ENCODE measurements at regions not wholly inside any gene's neighbourhood (a gene's known extent, or its start where the extent isn't known, plus 50 kb on each side); places are given as distances from the start of the nearest gene placed in this dataset.
"Not testable (repeated sequence)": the region's sequence is repeated elsewhere in the genome, so short reads cannot be mapped to it uniquely, and the experiment has no call there.

GRCh38 chr5:118520771-118521415 is 467.5 kb downstream of the DTWD2 start:
- intact Hi-C loops (cut with DNase I) = no loop called here
- DNase-seq (ENCODE audit: low spot score) = no peak

GRCh38 chr5:118519466-118519865 is 468.9 kb downstream of the DTWD2 start:
- intact Hi-C loops (cut with DNase I) = no loop called here
- no peak for DNase-seq (ENCODE audit: low spot score)

GRCh38 chr5:118518720-118519119 is 469.6 kb downstream of the DTWD2 start:
- DNase-seq (ENCODE audit: low spot score) = no peak
- intact Hi-C loops (cut with DNase I) = no loop called here

DNA sequence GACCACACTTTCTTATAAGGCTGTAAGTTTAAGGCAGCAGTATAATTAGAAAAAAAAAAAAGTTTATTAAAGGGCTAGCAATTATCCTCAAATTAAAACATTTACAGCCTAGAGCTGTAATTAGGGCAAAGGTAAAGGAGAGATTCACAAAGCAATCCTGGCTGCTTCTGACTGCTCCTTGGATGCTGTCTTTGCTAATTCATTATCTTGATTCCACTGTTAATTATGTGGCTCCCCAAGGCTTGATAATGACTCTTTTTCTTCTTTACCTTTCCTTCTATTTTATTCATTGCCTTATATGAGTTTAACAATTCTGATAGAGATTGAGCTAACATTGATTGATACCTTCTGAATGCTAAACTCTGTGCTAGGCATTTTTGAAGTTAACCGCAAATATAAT is 476.5 kb downstream of the DTWD2 start:
- intact Hi-C loops (cut with DNase I) = no loop called here
- DNase-seq (ENCODE audit: low spot score) = no peak

- intact Hi-C loops (cut with DNase I) = no loop called here
- DNase-seq (ENCODE audit: low spot score) = no peak
Measured at GRCh38 chr5:118506217-118506852, 482.0 kb downstream of the DTWD2 start.

- intact Hi-C loops (cut with DNase I) = not testable (repeated sequence)
Measured at GRCh38 chr5:118502232-118502631, 486.1 kb downstream of the DTWD2 start.

GRCh38 chr5:118491351-118491750 is 497.0 kb downstream of the DTWD2 start:
- no peak for DNase-seq (ENCODE audit: low spot score)

More at GRCh38 chr5:118502232-118502631, 486.1 kb downstream of the DTWD2 start:
- not testable (repeated sequence) for DNase-seq (ENCODE audit: low spot score)

GRCh38 chr5:118486647-118487225 is 501.6 kb downstream of the DTWD2 start:
- intact Hi-C loops (cut with DNase I) = no loop called here
- no peak for DNase-seq (ENCODE audit: low spot score)

More at GRCh38 chr5:118491351-118491750, 497.0 kb downstream of the DTWD2 start:
- intact Hi-C loops (cut with DNase I) = no loop called here

DNA sequence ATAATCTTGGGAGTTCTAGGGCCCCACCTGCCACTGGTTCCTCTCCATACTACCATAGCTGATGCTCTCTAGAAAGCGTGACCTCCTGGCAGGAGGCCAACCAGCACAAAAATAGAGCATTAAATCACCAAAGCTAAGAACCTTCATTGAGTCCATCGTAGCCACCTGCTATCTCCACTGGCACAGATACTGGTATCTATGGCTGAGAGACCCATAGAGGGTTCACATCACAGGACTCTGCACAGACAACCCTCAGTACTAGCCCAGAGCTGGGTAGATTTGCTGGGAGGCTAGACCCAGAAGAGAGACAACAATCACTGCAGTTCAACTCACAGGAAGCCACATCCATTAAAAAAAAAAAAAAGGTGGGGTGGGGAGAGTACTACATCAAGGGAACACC is 509.1 kb downstream of the DTWD2 start:
- DNase-seq (ENCODE audit: low spot score) = no peak
- intact Hi-C loops (cut with DNase I) = no loop called here

DNA sequence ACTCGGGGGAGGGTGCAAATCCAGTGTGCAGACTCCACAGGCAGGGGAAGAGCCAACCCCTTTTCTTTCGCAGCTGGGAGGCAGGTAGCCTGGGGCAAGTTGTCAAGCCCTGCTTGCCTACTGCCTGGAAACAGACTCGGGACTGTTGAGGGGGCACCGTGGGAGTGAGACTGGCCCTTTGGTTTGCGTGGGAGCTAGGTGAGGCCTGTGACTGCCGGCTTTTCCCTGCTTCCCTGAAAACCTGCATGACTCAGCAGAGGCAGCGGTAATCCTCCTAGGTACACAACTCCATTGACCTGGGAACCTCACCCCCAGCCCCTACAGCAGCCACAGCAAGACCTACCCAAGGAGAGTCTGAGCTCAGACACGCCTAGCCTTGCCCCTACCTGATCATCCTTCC is 509.5 kb downstream of the DTWD2 start:
- no peak for DNase-seq (ENCODE audit: low spot score)
- intact Hi-C loops (cut with DNase I) = no loop called here

- no peak for DNase-seq (ENCODE audit: low spot score)
- intact Hi-C loops (cut with DNase I) = no loop called here
Measured at GRCh38 chr5:118468085-118468484, 520.3 kb downstream of the DTWD2 start.

GRCh38 chr5:118467103-118467502 is 521.2 kb downstream of the DTWD2 start:
- DNase-seq (ENCODE audit: low spot score) = no peak

DNA sequence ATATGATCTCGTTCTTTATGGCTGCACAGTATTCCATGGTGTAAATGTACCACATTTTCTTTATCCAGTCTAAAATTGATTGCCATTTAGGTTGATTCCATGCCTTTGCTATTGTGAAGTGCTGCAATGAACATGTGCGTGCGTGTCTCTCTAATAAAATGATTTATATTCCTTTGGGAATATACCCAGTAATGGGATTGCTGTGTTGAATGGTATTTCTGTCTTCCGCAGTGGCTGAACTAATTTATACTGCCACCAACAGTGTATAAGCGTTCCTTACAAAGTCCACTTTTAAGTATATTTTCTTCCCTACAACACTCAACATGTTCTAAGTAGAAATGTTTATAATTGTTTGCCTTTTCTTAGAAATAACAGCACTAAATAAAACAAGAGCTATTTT is 521.9 kb downstream of the DTWD2 start:
- DNase-seq (ENCODE audit: low spot score) = no peak
- intact Hi-C loops (cut with DNase I) = no loop called here

More at GRCh38 chr5:118467103-118467502, 521.2 kb downstream of the DTWD2 start:
- intact Hi-C loops (cut with DNase I) = no loop called here

DNA sequence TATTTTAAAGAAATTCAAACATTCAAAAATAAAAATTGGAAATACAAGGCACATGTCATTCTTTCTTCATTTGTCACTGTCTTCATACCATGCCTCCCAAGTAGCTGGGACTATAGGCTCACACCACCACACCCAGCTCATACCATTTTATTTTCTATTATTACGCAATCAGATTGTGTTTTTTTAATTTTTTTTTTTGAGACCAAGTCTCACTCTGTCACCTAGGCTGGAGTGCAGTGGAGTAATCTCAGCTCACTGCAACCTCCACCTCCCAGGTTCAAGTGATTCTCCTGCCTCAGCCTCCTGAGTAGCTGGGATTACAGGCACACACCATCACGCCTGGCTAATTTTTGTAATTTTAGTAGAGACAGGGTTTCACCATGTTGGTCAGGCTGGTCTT is 526.1 kb downstream of the DTWD2 start:
- intact Hi-C loops (cut with DNase I) = not testable (repeated sequence)

DNA sequence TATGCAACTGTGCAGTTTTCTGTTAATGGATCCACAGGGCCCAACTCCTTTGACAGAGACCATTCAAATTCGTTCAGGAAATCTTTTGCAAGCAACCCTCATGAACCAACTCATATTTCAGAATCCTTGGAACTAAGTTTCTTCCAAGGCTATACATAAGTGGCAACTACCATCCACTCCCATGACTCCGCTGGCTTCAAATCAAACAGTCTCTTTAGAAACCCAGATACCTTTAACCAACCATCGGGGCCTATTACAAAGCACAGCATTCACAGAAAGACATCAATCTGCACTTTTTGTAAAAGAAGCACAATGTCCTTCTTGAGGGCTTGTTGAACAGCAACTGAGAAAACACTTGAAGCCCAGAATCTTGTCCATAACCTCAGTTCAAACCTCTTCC is 526.9 kb downstream of the DTWD2 start:
- intact Hi-C loops (cut with DNase I) = no loop called here
- DNase-seq (ENCODE audit: low spot score) = no peak

More for the DNA sequence above, 526.1 kb downstream of the DTWD2 start:
- not testable (repeated sequence) for DNase-seq (ENCODE audit: low spot score)

- intact Hi-C loops (cut with DNase I) = no loop called here
- no peak for DNase-seq (ENCODE audit: low spot score)
Measured at GRCh38 chr5:118459490-118459889, 528.9 kb downstream of the DTWD2 start.

DNA sequence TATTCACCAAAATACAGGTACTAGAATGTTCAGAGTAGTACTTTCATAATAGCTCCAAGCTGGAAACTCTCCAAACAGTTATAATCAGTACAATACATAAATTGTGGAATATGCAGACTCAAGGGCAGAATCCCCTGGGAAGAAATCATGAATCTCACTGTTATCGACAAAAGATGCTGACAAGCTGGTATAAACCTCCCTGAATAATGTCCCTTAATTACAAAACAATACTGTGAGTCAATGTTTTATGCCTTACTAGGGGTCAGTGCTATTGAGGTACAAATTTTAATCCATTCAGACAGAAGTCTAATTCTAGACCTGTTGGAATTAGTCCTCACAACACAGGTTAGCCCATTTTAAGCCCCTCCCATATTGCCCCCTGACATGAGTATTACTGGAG is 532.3 kb downstream of the DTWD2 start:
- DNase-seq (ENCODE audit: low spot score) = no peak
- intact Hi-C loops (cut with DNase I) = no loop called here

GRCh38 chr5:118451697-118452247 is 536.6 kb downstream of the DTWD2 start:
- intact Hi-C loops (cut with DNase I) = no loop called here
- DNase-seq (ENCODE audit: low spot score) = no peak

DNA sequence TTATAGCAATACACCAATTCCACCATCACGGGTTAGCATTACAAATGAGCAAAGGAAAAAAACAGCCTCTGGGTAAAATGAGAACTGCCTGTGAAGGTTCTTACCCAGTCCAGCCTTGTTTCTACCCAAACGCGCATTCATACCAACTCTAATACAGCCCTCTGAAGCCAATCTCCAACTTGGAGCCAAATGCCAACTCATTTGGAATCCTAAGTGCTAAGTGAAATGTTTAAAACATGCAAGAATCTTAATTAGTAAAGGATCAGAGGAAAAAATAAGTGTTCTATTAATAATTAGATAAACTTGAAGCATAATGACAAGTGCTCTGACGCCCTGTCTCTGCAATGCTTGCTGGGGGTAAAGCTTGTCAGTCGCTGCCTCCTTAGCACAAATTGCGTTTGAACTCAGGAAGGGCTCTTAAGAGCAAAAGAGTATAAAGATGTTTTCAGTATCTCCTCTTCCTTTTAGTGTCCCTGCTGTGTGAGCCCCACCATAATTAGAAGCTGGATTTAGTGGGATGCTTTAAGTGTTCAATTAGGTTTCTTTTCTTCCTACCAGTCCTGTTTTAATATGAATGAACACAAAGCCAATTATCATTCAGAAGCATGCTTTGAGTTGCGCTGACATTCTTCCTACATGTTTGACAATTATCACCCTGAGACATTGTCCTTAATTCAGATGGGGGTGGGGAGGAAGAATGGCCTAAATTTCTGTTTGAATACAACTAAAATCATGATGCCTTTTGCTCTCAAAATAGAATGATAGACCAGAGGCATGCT is 537.6 kb downstream of the DTWD2 start:
- intact Hi-C loops (cut with DNase I) = no loop called here
- no peak for DNase-seq (ENCODE audit: low spot score)

GRCh38 chr5:118447350-118447749 is 541.0 kb downstream of the DTWD2 start:
- intact Hi-C loops (cut with DNase I) = no loop called here
- DNase-seq (ENCODE audit: low spot score) = no peak

Measured in cardiac septum (tissue), 1 donor.